Fibroblast of lung (primary cell): ENCODE measurements at regions not wholly inside any gene's neighbourhood (a gene's known extent, or its start where the extent isn't known, plus 50 kb on each side); places are given as distances from the start of the nearest gene placed in this dataset.

ENCODE experiments used
- DNase-seq, 2 donors: peaks; one replicate each; pipeline versions ENCODE4 v3.0.0 to v3.0.0-alpha.2; 2010; ENCODE audit warnings: low read depth in 2 of 2
- H2AFZ ChIP-seq: 2 replicates; pipeline ENCODE4 v1.5.1; 2012; ENCODE audit warnings: low read length, control low read depth, inconsistent platforms
- H3K27ac ChIP-seq: 2 replicates; pipeline ENCODE4 v1.5.1; 2011; ENCODE audit warnings: low read length, control low read depth; ENCODE audit not compliant: insufficient read depth
- H3K27me3 ChIP-seq: 2 replicates; pipeline ENCODE4 v1.5.1; 2011; ENCODE audit warnings: mild to moderate bottlenecking, low read length; ENCODE audit not compliant: control insufficient read depth, insufficient read depth
- H3K36me3 ChIP-seq: 2 replicates; pipeline ENCODE4 v1.5.1; 2011; ENCODE audit warnings: low read length; ENCODE audit not compliant: control insufficient read depth, insufficient read depth
- H3K4me1 ChIP-seq: 2 replicates; pipeline ENCODE4 v1.5.1; 2011; ENCODE audit warnings: low read length; ENCODE audit not compliant: control insufficient read depth, insufficient read depth; ENCODE audit errors: extremely low read depth
- H3K4me2 ChIP-seq: 2 replicates; pipeline ENCODE4 v1.5.1; 2011; ENCODE audit warnings: low read length, control low read depth; ENCODE audit not compliant: insufficient read depth; ENCODE audit errors: extremely low read depth
- H3K4me3 ChIP-seq, 4 experiments: fragments of 200-600 bp in 1 of 4; sonication (generic) in 1 of 4; replicated peaks in 1 of 4; 2 replicates each; pipeline ENCODE4 v1.5.1; 2011 to 2016; ENCODE audit warnings: low read length in 4 of 4, low read depth in 3 of 4, mild to moderate bottlenecking in 3 of 4, control low read depth in 2 of 4, inconsistent platforms in 1 of 4, mixed read lengths in 1 of 4; ENCODE audit not compliant: insufficient read depth in 1 of 4; ENCODE audit errors: control extremely low read depth in 1 of 4
- H3K79me2 ChIP-seq: 2 replicates; pipeline ENCODE4 v1.5.1; 2012; ENCODE audit warnings: mild to moderate bottlenecking, low read length, inconsistent platforms; ENCODE audit not compliant: control insufficient read depth, insufficient read depth
- H3K9ac ChIP-seq: 2 replicates; pipeline ENCODE4 v1.5.1; 2011; ENCODE audit warnings: mild to moderate bottlenecking, low read length, control low read depth; ENCODE audit not compliant: insufficient read depth
- H3K9me3 ChIP-seq: 2 replicates; pipeline ENCODE4 v1.5.1; 2012; ENCODE audit warnings: low read depth, low read length; ENCODE audit not compliant: control insufficient read depth, insufficient read depth
- H4K20me1 ChIP-seq: 2 replicates; pipeline ENCODE4 v1.5.1; 2011; ENCODE audit warnings: low read length; ENCODE audit not compliant: control insufficient read depth, insufficient read depth; ENCODE audit errors: extremely low read depth
- CTCF ChIP-seq, 2 donors: IDR thresholded peaks in 1 of 2; conservative IDR thresholded peaks in 1 of 2; 1 replicate in 1 of 2; 2 replicates in 1 of 2; pipeline ENCODE4 v1.5.1; 2011 to 2012; ENCODE audit warnings: low read length in 2 of 2, control low read depth in 1 of 2, inconsistent platforms in 1 of 2, low read depth in 1 of 2, mild to moderate bottlenecking in 1 of 2
- EZH2 ChIP-seq: IDR thresholded peaks from 2 replicates; pipeline ENCODE4 v1.5.1; 2012; ENCODE audit warnings: low read length, control low read depth, mild to moderate bottlenecking; ENCODE audit errors: missing control alignments

GRCh38 chr3:3288255-3288654 is 108.8 kb upstream of the CRBN start:
- DNase-seq, result no peak
- H3K36me3 ChIP-seq, result no peaks in the 10 kb centered on the region
- no peaks in the 10 kb centered on the region for H3K79me2 ChIP-seq
- no peak overlapping the region for H3K9ac ChIP-seq
- H3K4me1 ChIP-seq, result no peaks in the 10 kb centered on the region
- no peaks in the 10 kb centered on the region for H3K27me3 ChIP-seq
- H4K20me1 ChIP-seq, result no peaks in the 10 kb centered on the region
- no peaks in the 10 kb centered on the region for H3K9me3 ChIP-seq
- H3K4me3 ChIP-seq, result no peak overlapping the region
- no peak for TF ChIP-seq EZH2
- TF ChIP-seq CTCF (conservative IDR thresholded peaks at IDR 0.05 in 1 of 2, IDR thresholded peaks at IDR 0.05 in 1 of 2; ENCODE audit: low read depth in 1 of 2, low read length in 2 of 2), result no peak
- no peak overlapping the region for H3K4me2 ChIP-seq
- H2AFZ ChIP-seq, result no peak overlapping the region
- H3K27ac ChIP-seq, result no peak overlapping the region

DNA sequence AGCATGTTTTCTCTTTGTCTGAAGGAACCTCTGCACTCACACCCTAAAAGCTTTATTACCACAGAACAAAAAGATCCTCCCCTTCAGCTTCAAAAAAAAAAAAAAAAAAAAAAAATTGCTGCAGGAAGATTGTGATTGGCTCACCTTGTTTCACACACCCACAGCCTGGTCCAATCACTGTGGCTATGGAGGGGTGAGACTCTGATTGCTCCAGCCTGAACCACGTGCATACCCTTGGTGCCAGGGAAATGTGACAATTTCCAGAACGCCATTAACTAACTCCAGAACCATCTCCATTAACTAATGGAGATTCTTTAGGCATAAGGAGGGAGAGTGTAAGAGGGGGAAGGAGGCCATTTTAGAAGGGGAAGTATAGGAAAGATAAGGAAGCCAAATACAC is 106.5 kb upstream of the CRBN start:
- no peak for DNase-seq
- no peaks in the 10 kb centered on the region for H3K36me3 ChIP-seq
- no peaks in the 10 kb centered on the region for H3K27me3 ChIP-seq
- no peak overlapping the region for H3K27ac ChIP-seq
- no peak overlapping the region for H2AFZ ChIP-seq
- TF ChIP-seq CTCF (conservative IDR thresholded peaks at IDR 0.05 in 1 of 2, IDR thresholded peaks at IDR 0.05 in 1 of 2; ENCODE audit: low read depth in 1 of 2, low read length in 2 of 2) (no peak), EZH2 (no peak)
- H3K9ac ChIP-seq, result no peak overlapping the region
- no peak overlapping the region for H3K4me2 ChIP-seq
- no peaks in the 10 kb centered on the region for H3K79me2 ChIP-seq
- H3K4me1 ChIP-seq, result no peaks in the 10 kb centered on the region
- H3K9me3 ChIP-seq, result no peaks in the 10 kb centered on the region
- H4K20me1 ChIP-seq, result no peaks in the 10 kb centered on the region
- no peak overlapping the region for H3K4me3 ChIP-seq

DNA sequence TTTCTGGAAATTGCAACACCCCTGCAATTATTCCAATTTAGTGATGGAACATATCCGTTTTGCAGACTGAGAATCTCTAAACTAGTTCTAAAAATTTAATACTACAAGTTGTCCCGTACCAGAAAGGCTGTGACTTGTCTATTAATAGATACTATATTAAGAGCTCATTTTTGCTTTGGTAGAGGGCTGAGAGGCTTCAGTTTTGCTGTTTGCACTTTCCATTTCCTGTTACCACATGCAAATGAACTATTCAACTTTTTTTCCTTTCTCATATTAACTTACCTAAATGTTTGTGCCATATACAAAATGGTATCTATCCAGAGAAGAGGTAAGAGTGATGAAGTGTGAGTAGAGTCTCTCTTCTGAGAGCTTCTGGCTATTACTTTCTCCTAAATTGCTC is 101.5 kb upstream of the CRBN start:
- TF ChIP-seq EZH2 (no peak), CTCF (conservative IDR thresholded peaks at IDR 0.05 in 1 of 2, IDR thresholded peaks at IDR 0.05 in 1 of 2; ENCODE audit: low read depth in 1 of 2, low read length in 2 of 2) (no peak)
- H3K9me3 ChIP-seq, result no peaks in the 10 kb centered on the region
- no peaks in the 10 kb centered on the region for H3K36me3 ChIP-seq
- H3K4me2 ChIP-seq, result no peak overlapping the region
- no peak overlapping the region for H3K4me3 ChIP-seq
- no peaks in the 10 kb centered on the region for H4K20me1 ChIP-seq
- no peak overlapping the region for H3K9ac ChIP-seq
- no peak overlapping the region for H3K27ac ChIP-seq
- no peaks in the 10 kb centered on the region for H3K4me1 ChIP-seq
- no peak for DNase-seq
- H2AFZ ChIP-seq, result no peak overlapping the region
- no peaks in the 10 kb centered on the region for H3K79me2 ChIP-seq
- H3K27me3 ChIP-seq, result no peaks in the 10 kb centered on the region
